K562 (cell line): ENCODE measurements at regions not wholly inside any gene's neighbourhood (a gene's known extent, or its start where the extent isn't known, plus 50 kb on each side); places are given as distances from the start of the nearest gene placed in this dataset.

Experiments used
- ATAC-seq: fragments of 200-7000 bp; cut with Tn5 transposase; 3 replicates; pipeline ENCODE4 v1.9.1; 2020; ENCODE audit warnings: moderate library complexity
- BruUV-seq: library from RNA; stranded (reverse); fragments of 400-500 nt; replicated peaks from 2 replicates; lab custom pipeline; 2021; lab: Mats Ljungman, UMichigan
- CTCF ChIA-PET: fragments of 300-600 bp; formaldehyde crosslinking; extraction: SDS; loops from one replicate; lab custom pipeline; 2021; ENCODE audit warnings: low intra/inter-chr PET ratio; lab: Yijun Ruan, JAX
- POLR2A ChIA-PET: fragments of 300-600, 350-650 bp; sonication (Branson Sonifier 250); formaldehyde crosslinking; extraction: SDS; loops from one replicate; lab custom pipeline; 2021; ENCODE audit warnings: antibody characterized with exemption, inconsistent platforms; lab: Yijun Ruan, JAX
- DNase-seq, 4 experiments: peaks; one replicate each; pipeline versions ENCODE4 v3.0.0 to v3.0.0-alpha.2; 2011 to 2018; ENCODE audit warnings: low spot score in 3 of 4, mixed read lengths in 3 of 4; ENCODE audit errors: extremely low read depth in 1 of 4
- FAIRE-seq: peaks from 2 replicates; lab custom pipeline; 2011; peaks lifted over from hg19 to GRCh38; lab: Jason Lieb, UNC
- H2AFZ ChIP-seq: 2 replicates; pipeline ENCODE4 v1.6.0; 2011; ENCODE audit warnings: low read depth, low read length, control low read depth, inconsistent platforms
- H3K27ac ChIP-seq: fragments of 200-600 bp; 3 replicates; pipeline ENCODE4 v1.8.0; 2011; ENCODE audit warnings: low read depth, mild to moderate bottlenecking, control low read depth, inconsistent platforms, low read length, moderate library complexity, mixed read lengths; ENCODE audit errors: extremely low read depth
- H3K27me3 ChIP-seq, 2 experiments: fragments of 300-600 bp in 1 of 2; 2 replicates in 1 of 2; 3 replicates in 1 of 2; pipeline versions ENCODE4 v1.6.0 to v1.8.0; 2011; ENCODE audit warnings: inconsistent platforms in 2 of 2, low read length in 2 of 2, mild to moderate bottlenecking in 1 of 2, mixed read lengths in 1 of 2, moderate library complexity in 1 of 2; ENCODE audit not compliant: control insufficient read depth in 2 of 2, insufficient read depth in 2 of 2
- H3K36me3 ChIP-seq: fragments of 300-600 bp; 3 replicates; pipeline ENCODE4 v1.8.0; 2011; ENCODE audit warnings: mild to moderate bottlenecking, low read length, inconsistent platforms; ENCODE audit not compliant: control insufficient read depth, insufficient read depth
- H3K4me1 ChIP-seq, 2 experiments: fragments of 200-600 bp in 1 of 2; replicated peaks in 1 of 2; 2 replicates in 1 of 2; 3 replicates in 1 of 2; pipeline versions ENCODE4 v1.5.1 to v1.8.0; 2011; ENCODE audit warnings: inconsistent platforms in 2 of 2, low read length in 2 of 2, mild to moderate bottlenecking in 1 of 2, mixed read lengths in 1 of 2, moderate library complexity in 1 of 2; ENCODE audit not compliant: control insufficient read depth in 2 of 2, insufficient read depth in 2 of 2
- H3K4me2 ChIP-seq: 2 replicates; pipeline ENCODE4 v1.6.1; 2011; ENCODE audit warnings: low read length, control low read depth, inconsistent platforms, mixed read lengths; ENCODE audit not compliant: insufficient read depth
- H3K4me3 ChIP-seq: fragments of 200-600 bp; sonication (generic), shearing (Covaris generic); 2 replicates; pipeline ENCODE4 v1.5.1; 2016; ENCODE audit warnings: control low read depth, inconsistent platforms
- H3K79me2 ChIP-seq: fragments of 200-600 bp; 3 replicates; pipeline ENCODE4 v1.8.0; 2011; ENCODE audit warnings: low read length, inconsistent platforms; ENCODE audit not compliant: control insufficient read depth, insufficient read depth
- H3K9ac ChIP-seq, 2 experiments: 2 replicates each; pipeline versions ENCODE4 v1.6.0 to v1.6.1; 2011; ENCODE audit warnings: low read depth in 2 of 2, low read length in 2 of 2, control low read depth in 1 of 2, inconsistent platforms in 1 of 2, mild to moderate bottlenecking in 1 of 2, mixed read lengths in 1 of 2; ENCODE audit not compliant: insufficient read depth in 1 of 2
- H3K9me1 ChIP-seq: one replicate; pipeline ENCODE4 v1.6.0; 2011; ENCODE audit warnings: inconsistent platforms, mild to moderate bottlenecking, low read length, moderate library complexity; ENCODE audit not compliant: control insufficient read depth, insufficient read depth
- H3K9me3 ChIP-seq: replicated peaks from 2 replicates; pipeline ENCODE4 v1.5.1; 2011; ENCODE audit warnings: low read depth, low read length, inconsistent platforms; ENCODE audit not compliant: control insufficient read depth, insufficient read depth
- H4K20me1 ChIP-seq: replicated peaks from 2 replicates; pipeline ENCODE4 v1.6.1; 2011; ENCODE audit warnings: low read length, inconsistent platforms, mixed read lengths; ENCODE audit not compliant: control insufficient read depth, insufficient read depth
- ATF3 ChIP-seq, 2 experiments: fragments of 450-650 bp in 1 of 2; sonication (generic) in 1 of 2; formaldehyde crosslinking in 1 of 2; IDR thresholded peaks in 1 of 2; conservative IDR thresholded peaks in 1 of 2; 2 replicates each; pipeline versions ENCODE4 v1.6.1 to v1.8.1; 2016 to 2023; ENCODE audit warnings: mild to moderate bottlenecking in 2 of 2, moderate library complexity in 2 of 2, inconsistent platforms in 1 of 2, missing genetic modification reagents in 1 of 2
- CEBPB ChIP-seq: fragments of 450-650 bp; IDR thresholded peaks from 2 replicates; pipeline ENCODE4 v1.6.1; 2016; ENCODE audit warnings: missing genetic modification characterization, missing compliant biosample characterization
- CEBPG ChIP-seq, 3 experiments: fragments of 200-800 bp in 1 of 3; sonication (Bioruptor generic) in 1 of 3; sonication (generic) in 1 of 3; formaldehyde crosslinking in 1 of 3; IDR thresholded peaks in 2 of 3; conservative IDR thresholded peaks in 1 of 3; 2 replicates each; pipeline versions ENCODE4 v1.6.1 to v1.8.0; 2016 to 2022; ENCODE audit warnings: missing compliant biosample characterization in 2 of 3, missing genetic modification characterization in 2 of 3, mild to moderate bottlenecking in 1 of 3, missing genetic modification reagents in 1 of 3
- WGBS: fragments of 100-300 bp; shearing (Covaris generic); methylation state at CpG from one replicate; pipeline ENCODE4 v1.1.6; 2016; ENCODE audit warnings: low coverage, mixed read lengths; ENCODE audit not compliant: insufficient coverage; ENCODE audit errors: missing lambda C conversion rate; 5-methylcytosine and 5-hydroxymethylcytosine counted together
- in situ Hi-C: fragments of 300-500 bp; cut with MboI; formaldehyde crosslinking; loops from 4 replicates; pipeline ENCODE4 v1.15.0; 2018; ENCODE audit warnings: inconsistent platforms, mixed read lengths
- intact Hi-C: fragments of 100-400 bp; cut with micrococcal nuclease; formaldehyde crosslinking; loops from 2 replicates; pipeline ENCODE4 v1.14.2; 2022
- TF ChIP-seq, protein P1 (sequence below): fragments of 450-650 bp; formaldehyde crosslinking; IDR thresholded peaks from 2 replicates; pipeline ENCODE4 v1.4.0; 2020; ENCODE audit warnings: mild to moderate bottlenecking, moderate library complexity

DNA sequence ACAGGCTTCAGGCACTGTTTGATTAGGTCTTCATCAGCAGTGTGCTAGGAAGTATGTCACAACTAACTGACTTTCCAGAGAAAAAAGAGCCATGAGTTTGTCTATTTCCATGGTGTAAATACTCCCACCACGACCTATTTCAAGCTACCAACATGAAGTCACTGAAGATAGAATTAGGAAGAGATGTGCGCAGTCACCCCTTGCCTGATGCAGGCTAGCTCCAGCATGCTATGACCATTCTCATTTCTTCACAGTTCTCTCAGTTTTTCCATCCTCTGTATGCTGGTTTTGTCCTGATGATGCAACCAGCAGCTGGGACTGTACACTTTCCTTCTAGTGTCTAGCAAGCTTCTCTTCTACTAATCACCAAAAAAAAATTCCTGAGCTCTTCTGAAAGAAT is 191.6 kb upstream of the NUDT4 start:
- no peak for FAIRE-seq
- DNase-seq = no peak
- no peak overlapping the region for H3K9ac ChIP-seq
- no peak overlapping the region for H3K4me3 ChIP-seq
- peaks cover 10 to 14% of the 10 kb centered on the region in 2 experiments; a peak in 4 of 5 replicates for H3K4me1 ChIP-seq
- H3K9me3 ChIP-seq = no peaks in the 10 kb centered on the region
- H3K4me2 ChIP-seq = no peak overlapping the region
- no peaks in the 10 kb centered on the region for H3K79me2 ChIP-seq
- TF ChIP-seq CEBPB (tag) (peak; percentile 65), CEBPG (CRISPR knock-in tag; IDR thresholded peaks at IDR 0.05) (peak; percentile 31; the same call in 1 of the 2 replicates), CEBPG (tag; conservative IDR thresholded peaks at IDR 0.05 in 1 of 2, IDR thresholded peaks at IDR 0.05 in 1 of 2) (peak; percentile 66 to 83), ATF3 (IDR thresholded peaks at IDR 0.05) (peak; percentile 90), ATF3 (CRISPR knock-in tag; conservative IDR thresholded peaks at IDR 0.05) (no peak)
- TF ChIP-seq, protein P1, sequence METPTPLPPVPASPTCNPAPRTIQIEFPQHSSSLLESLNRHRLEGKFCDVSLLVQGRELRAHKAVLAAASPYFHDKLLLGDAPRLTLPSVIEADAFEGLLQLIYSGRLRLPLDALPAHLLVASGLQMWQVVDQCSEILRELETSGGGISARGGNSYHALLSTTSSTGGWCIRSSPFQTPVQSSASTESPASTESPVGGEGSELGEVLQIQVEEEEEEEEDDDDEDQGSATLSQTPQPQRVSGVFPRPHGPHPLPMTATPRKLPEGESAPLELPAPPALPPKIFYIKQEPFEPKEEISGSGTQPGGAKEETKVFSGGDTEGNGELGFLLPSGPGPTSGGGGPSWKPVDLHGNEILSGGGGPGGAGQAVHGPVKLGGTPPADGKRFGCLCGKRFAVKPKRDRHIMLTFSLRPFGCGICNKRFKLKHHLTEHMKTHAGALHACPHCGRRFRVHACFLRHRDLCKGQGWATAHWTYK (CRISPR knock-in tag) = no peak
- intact Hi-C loops (no loop called here), in situ Hi-C loops (no loop called here)
- no peak overlapping the region for H3K27ac ChIP-seq
- H3K36me3 ChIP-seq = no peaks in the 10 kb centered on the region
- ChIA-PET POLR2A (interaction anchor here (0.6 to 1.2 kb wide), 3 partner anchors 12 to 18 kb away, joined by 3 read pairs; no protein-coding TSS in a partner anchor), CTCF (no interaction called here)
- ATAC-seq = peak; percentile 23; the same call in 1 of the 3 replicates
- H2AFZ ChIP-seq = peak overlapping the region; percentile 48; the same call in 1 of the 2 replicates
- 50% methylated on average over 2 of the region's 2 CpGs for WGBS
- H3K9me1 ChIP-seq = no peaks in the 10 kb centered on the region
- no peaks in the 10 kb centered on the region for H4K20me1 ChIP-seq
- H3K27me3 ChIP-seq = no peaks in the 10 kb centered on the region
- BruUV-seq = no TSS peak
